GF-D8 (cell line): ENCODE measurements at regions not wholly inside any gene's neighbourhood (a gene's known extent, or its start where the extent isn't known, plus 50 kb on each side); places are given as distances from the start of the nearest gene placed in this dataset.

Experiments
- DNase-seq: peaks from one replicate; lab custom pipeline; 2025; lab: John Stamatoyannopoulos, UW

- no peak for DNase-seq
Observed at GRCh38 chr6:54640911-54641310, 205.7 kb upstream of the FAM83B start.

GRCh38 chr6:54646069-54646950 is 200.3 kb upstream of the FAM83B start:
- no peak for DNase-seq

GRCh38 chr6:54646951-54647664 is 199.5 kb upstream of the FAM83B start:
- no peak for DNase-seq

GRCh38 chr6:54654381-54654780 is 192.2 kb upstream of the FAM83B start:
- DNase-seq = no peak

- no peak for DNase-seq
Observed at GRCh38 chr6:54655162-54655561, 191.4 kb upstream of the FAM83B start.

GRCh38 chr6:54665278-54665677 is 181.3 kb upstream of the FAM83B start:
- DNase-seq = no peak

- DNase-seq = no peak
Observed at GRCh38 chr6:54680531-54680930, 166.0 kb upstream of the FAM83B start.

- DNase-seq = no peak
Observed at GRCh38 chr6:54681267-54681666, 165.3 kb upstream of the FAM83B start.

GRCh38 chr6:54681987-54682386 is 164.6 kb upstream of the FAM83B start:
- DNase-seq = no peak

- no peak for DNase-seq
Observed at GRCh38 chr6:54689620-54690019, 157.0 kb upstream of the FAM83B start.

- DNase-seq = no peak
Observed at GRCh38 chr6:54690596-54690995, 156.0 kb upstream of the FAM83B start.

GRCh38 chr6:54694928-54695532 is 151.5 kb upstream of the FAM83B start:
- DNase-seq = no peak

GRCh38 chr6:54695815-54696214 is 150.8 kb upstream of the FAM83B start:
- peak; percentile 35 for DNase-seq

- no peak for DNase-seq
Observed at GRCh38 chr6:54697424-54697823, 149.1 kb upstream of the FAM83B start.

- no peak for DNase-seq
Observed at GRCh38 chr6:54698974-54699373, 147.6 kb upstream of the FAM83B start.

- no peak for DNase-seq
Observed at GRCh38 chr6:54700158-54700557, 146.4 kb upstream of the FAM83B start.

- no peak for DNase-seq
Observed at GRCh38 chr6:54702772-54703171, 143.8 kb upstream of the FAM83B start.

- no peak for DNase-seq
Observed at GRCh38 chr6:54706391-54706790, 140.2 kb upstream of the FAM83B start.

GRCh38 chr6:54706844-54707605 is 139.5 kb upstream of the FAM83B start:
- no peak for DNase-seq

GRCh38 chr6:54710456-54710855 is 136.1 kb upstream of the FAM83B start:
- DNase-seq = no peak

- DNase-seq = no peak
Observed at GRCh38 chr6:54716010-54716409, 130.6 kb upstream of the FAM83B start.

GRCh38 chr6:54716877-54717276 is 129.7 kb upstream of the FAM83B start:
- DNase-seq = no peak
